Thymus (tissue), 11 donors: ENCODE measurements at regions not wholly inside any gene's neighbourhood (a gene's known extent, or its start where the extent isn't known, plus 50 kb on each side); places are given as distances from the start of the nearest gene placed in this dataset.
"Not testable (repeated sequence)": the region's sequence is repeated elsewhere in the genome, so short reads cannot be mapped to it uniquely, and the experiment has no call there.

Experiments used
- DNase-seq, 9 donors: peaks; one replicate each; pipeline ENCODE4 v3.0.0-alpha.2; 2013; ENCODE audit warnings: low spot score in 9 of 9, low read depth in 6 of 9, missing footprints in 1 of 9
- H3K27ac ChIP-seq, 2 donors: one replicate each; pipeline ENCODE4 v1.5.1; 2013; ENCODE audit warnings: control low read depth in 1 of 2, low read depth in 1 of 2, low read length in 1 of 2, mild to moderate bottlenecking in 1 of 2, moderate library complexity in 1 of 2
- H3K27me3 ChIP-seq, 2 donors: one replicate each; pipeline ENCODE4 v1.5.1; 2013; ENCODE audit warnings: low read length in 1 of 2; ENCODE audit not compliant: control insufficient read depth in 2 of 2, insufficient read depth in 1 of 2
- H3K36me3 ChIP-seq, 2 donors: one replicate each; pipeline ENCODE4 v1.5.1; 2013; ENCODE audit warnings: low read length in 1 of 2, mild to moderate bottlenecking in 1 of 2, moderate library complexity in 1 of 2; ENCODE audit not compliant: control insufficient read depth in 2 of 2, insufficient read depth in 2 of 2
- H3K4me1 ChIP-seq, 2 donors: one replicate each; pipeline ENCODE4 v1.5.1; 2013; ENCODE audit warnings: low read length in 2 of 2; ENCODE audit not compliant: control insufficient read depth in 2 of 2, insufficient read depth in 2 of 2
- H3K4me3 ChIP-seq, 2 donors: one replicate each; pipeline ENCODE4 v1.5.1; 2013; ENCODE audit warnings: low read length in 2 of 2, control low read depth in 1 of 2, mild to moderate bottlenecking in 1 of 2
- H3K9me3 ChIP-seq, 2 donors: one replicate each; pipeline ENCODE4 v1.5.1; 2013; ENCODE audit warnings: low read length in 1 of 2, mild to moderate bottlenecking in 1 of 2; ENCODE audit not compliant: control insufficient read depth in 2 of 2, insufficient read depth in 1 of 2
- WGBS: extraction: QIAGEN DNeasy Blood & Tissue Kit; methylation state at CpG from one replicate; pipeline ENCODE4 v1.1.7; 2013; 5-methylcytosine and 5-hydroxymethylcytosine counted together
- donor health status: healthy.

- Histone ChIP-seq H3K27me3 (no peaks in the 10 kb centered on the region), H3K4me3 (no peak overlapping the region), H3K27ac (no peak overlapping the region), H3K4me1 (no peaks in the 10 kb centered on the region), H3K36me3 (no peaks in the 10 kb centered on the region), H3K9me3 (peaks cover 0 to 6% of the 10 kb centered on the region in 2 donors)
- DNase-seq, result no peak
- 94% methylated on average over 9 of the region's 9 CpGs for WGBS
Observed at GRCh38 chr7:54259185-54259584, 283.0 kb upstream of the VSTM2A start.

- Histone ChIP-seq H3K27ac (no peak overlapping the region), H3K4me1 (no peaks in the 10 kb centered on the region), H3K27me3 (no peaks in the 10 kb centered on the region), H3K36me3 (no peaks in the 10 kb centered on the region), H3K4me3 (no peak overlapping the region), H3K9me3 (peaks cover 0 to 11% of the 10 kb centered on the region in 2 donors)
- 66% methylated on average over 1 of the region's 1 CpG for WGBS
- DNase-seq, result no peak
Observed at GRCh38 chr7:54260941-54261371, 281.2 kb upstream of the VSTM2A start.

GRCh38 chr7:54278847-54279246 is 263.3 kb upstream of the VSTM2A start:
- H3K36me3 ChIP-seq, result no peaks in the 10 kb centered on the region
- no peaks in the 10 kb centered on the region for H3K4me1 ChIP-seq
- H3K27ac ChIP-seq, result no peak overlapping the region
- H3K27me3 ChIP-seq, result no peaks in the 10 kb centered on the region
- H3K9me3 ChIP-seq, result peaks cover 3 to 13% of the 10 kb centered on the region in 2 donors
- DNase-seq, result no peak
- H3K4me3 ChIP-seq, result no peak overlapping the region
- 25% methylated on average over 1 of the region's 1 CpG for WGBS

GRCh38 chr7:54292171-54292925 is 249.8 kb upstream of the VSTM2A start:
- peaks cover 0 to 1% of the 10 kb centered on the region in 2 donors for H3K9me3 ChIP-seq
- no peak overlapping the region for H3K4me3 ChIP-seq
- H3K36me3 ChIP-seq, result no peaks in the 10 kb centered on the region
- H3K27ac ChIP-seq, result no peak overlapping the region
- WGBS, result 32% methylated on average over 8 of the region's 8 CpGs
- no peak for DNase-seq
- no peaks in the 10 kb centered on the region for H3K4me1 ChIP-seq
- H3K27me3 ChIP-seq, result no peaks in the 10 kb centered on the region

GRCh38 chr7:54299426-54299825 is 242.7 kb upstream of the VSTM2A start:
- H3K4me1 ChIP-seq, result no peaks in the 10 kb centered on the region
- WGBS, result 86% methylated on average over 4 of the region's 4 CpGs
- H3K36me3 ChIP-seq, result no peaks in the 10 kb centered on the region
- H3K4me3 ChIP-seq, result no peak overlapping the region
- no peak overlapping the region for H3K27ac ChIP-seq
- peaks cover 1 to 4% of the 10 kb centered on the region in 2 donors for H3K9me3 ChIP-seq
- no peaks in the 10 kb centered on the region for H3K27me3 ChIP-seq
- no peak for DNase-seq

GRCh38 chr7:54315955-54316354 is 226.2 kb upstream of the VSTM2A start:
- H3K9me3 ChIP-seq, H3K36me3 ChIP-seq, H3K4me3 ChIP-seq, H3K27ac ChIP-seq, DNase-seq, H3K27me3 ChIP-seq, H3K4me1 ChIP-seq: not testable (repeated sequence)

GRCh38 chr7:54326592-54327167 is 215.5 kb upstream of the VSTM2A start:
- DNase-seq, result no peak
- H3K27ac ChIP-seq, result no peak overlapping the region
- WGBS, result 73% methylated on average over 3 of the region's 3 CpGs
- no peaks in the 10 kb centered on the region for H3K4me1 ChIP-seq
- no peaks in the 10 kb centered on the region for H3K36me3 ChIP-seq
- no peak overlapping the region for H3K4me3 ChIP-seq
- peaks cover 0 to 5% of the 10 kb centered on the region in 2 donors for H3K9me3 ChIP-seq
- no peaks in the 10 kb centered on the region for H3K27me3 ChIP-seq

DNA sequence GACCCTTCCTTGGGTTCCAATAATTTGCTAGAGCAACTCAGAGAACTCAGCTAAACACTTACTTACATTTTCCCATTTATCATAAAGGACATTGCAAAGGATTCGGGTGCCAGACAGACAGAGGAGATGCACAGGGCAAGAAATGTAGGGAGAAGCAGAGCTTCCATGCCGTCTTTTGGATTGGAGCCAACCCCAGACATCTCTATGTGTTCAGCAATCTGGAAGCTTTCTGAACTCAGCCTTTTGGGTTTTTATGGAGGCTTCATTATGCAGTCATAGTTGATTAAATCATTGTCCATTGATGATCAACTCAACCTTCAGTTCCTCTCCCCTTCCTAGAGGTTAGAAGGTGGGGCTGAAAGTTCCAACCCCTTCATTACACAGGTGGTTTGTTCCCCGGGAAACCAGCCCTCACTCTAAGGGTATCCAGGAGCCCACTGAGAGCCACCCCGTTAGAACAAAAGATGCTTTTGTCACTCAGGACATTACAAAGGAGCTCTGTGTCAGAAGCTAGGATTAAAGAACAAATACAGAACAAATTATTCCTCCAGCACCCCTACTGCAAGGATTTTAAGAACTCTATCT is 211.9 kb upstream of the VSTM2A start:
- DNase-seq, result no peak
- H3K4me3 ChIP-seq, result no peak overlapping the region
- WGBS, result 72% methylated on average over 4 of the region's 4 CpGs
- no peaks in the 10 kb centered on the region for H3K27me3 ChIP-seq
- no peaks in the 10 kb centered on the region for H3K36me3 ChIP-seq
- no peaks in the 10 kb centered on the region for H3K4me1 ChIP-seq
- H3K9me3 ChIP-seq, result no peaks in the 10 kb centered on the region
- H3K27ac ChIP-seq, result no peak overlapping the region

- Histone ChIP-seq H3K27ac (no peak overlapping the region), H3K4me1 (no peaks in the 10 kb centered on the region), H3K36me3 (no peaks in the 10 kb centered on the region), H3K27me3 (no peaks in the 10 kb centered on the region), H3K9me3 (no peaks in the 10 kb centered on the region), H3K4me3 (no peak overlapping the region)
- DNase-seq, result no peak
- 83% methylated on average over 1 of the region's 1 CpG for WGBS
Observed at GRCh38 chr7:54331311-54331710, 210.9 kb upstream of the VSTM2A start.
